CD4-positive, alpha-beta T cell (primary cell): ENCODE measurements at regions not wholly inside any gene's neighbourhood (a gene's known extent, or its start where the extent isn't known, plus 50 kb on each side); places are given as distances from the start of the nearest gene placed in this dataset.

ENCODE experiments used
- ATAC-seq: fragments of 200-7000 bp; cut with Tn5 transposase; one replicate; pipeline ENCODE4 v1.10.0; 2022; ENCODE audit warnings: mild to moderate bottlenecking; ENCODE audit not compliant: poor library complexity
- CTCF ChIA-PET: fragments of 350-600 bp; sonication (Branson Sonifier 250); formaldehyde crosslinking; loops from one replicate; lab custom pipeline; 2021; ENCODE audit warnings: antibody characterized with exemption, inconsistent platforms; lab: Charles Lee
- POLR2A ChIA-PET: fragments of 350-600 bp; sonication (Branson Sonifier 250); formaldehyde crosslinking; loops from one replicate; lab custom pipeline; 2021; ENCODE audit warnings: antibody characterized with exemption, inconsistent platforms; lab: Charles Lee
- DNase-seq, 14 experiments: peaks; one replicate each; pipeline ENCODE4 v3.0.0-alpha.2; 2013 to 2020; ENCODE audit warnings: mixed read lengths in 2 of 14
- H3K27ac ChIP-seq, 2 donors: one replicate each; pipeline versions ENCODE4 v1.5.1 to v1.7.0; 2013; ENCODE audit warnings: low read length in 2 of 2, low read depth in 1 of 2, mild to moderate bottlenecking in 1 of 2
- H3K27me3 ChIP-seq, 2 experiments: 1 replicate in 1 of 2; 2 replicates in 1 of 2; pipeline versions ENCODE4 v1.6.1 to v1.7.0; 2013; ENCODE audit warnings: low read length in 2 of 2, control low read depth in 1 of 2, mild to moderate bottlenecking in 1 of 2, moderate library complexity in 1 of 2; ENCODE audit not compliant: insufficient read depth in 2 of 2, control insufficient read depth in 1 of 2
- H3K36me3 ChIP-seq: one replicate; pipeline ENCODE4 v1.6.1; 2013; ENCODE audit warnings: low read length, control low read depth; ENCODE audit not compliant: insufficient read depth
- H3K4me1 ChIP-seq: one replicate; pipeline ENCODE4 v1.6.1; 2013; ENCODE audit warnings: low read length, control low read depth; ENCODE audit not compliant: insufficient read depth
- H3K4me3 ChIP-seq: one replicate; pipeline ENCODE4 v1.5.1; 2013; ENCODE audit warnings: mild to moderate bottlenecking, low read length, moderate library complexity
- H3K9me3 ChIP-seq, 2 experiments: 1 replicate in 1 of 2; 2 replicates in 1 of 2; pipeline versions ENCODE4 v1.6.1 to v1.7.0; 2013; ENCODE audit warnings: low read length in 2 of 2, mild to moderate bottlenecking in 2 of 2, control low read depth in 1 of 2, moderate library complexity in 1 of 2; ENCODE audit not compliant: control insufficient read depth in 1 of 2, insufficient read depth in 1 of 2
- H3K27ac Mint-ChIP-seq: one replicate; pipeline ENCODE4 v1.8.0; 2020; ENCODE audit warnings: mixed read lengths
- H3K27me3 Mint-ChIP-seq: one replicate; pipeline ENCODE4 v1.8.0; 2021; ENCODE audit warnings: mixed read lengths
- H3K36me3 Mint-ChIP-seq: one replicate; pipeline ENCODE4 v1.8.0; 2021; ENCODE audit warnings: low read depth, mixed read lengths
- H3K4me1 Mint-ChIP-seq: one replicate; pipeline ENCODE4 v1.8.0; 2021; ENCODE audit warnings: low read depth, mixed read lengths
- H3K4me3 Mint-ChIP-seq: one replicate; pipeline ENCODE4 v1.8.0; 2020; ENCODE audit warnings: mild to moderate bottlenecking, mixed read lengths
- H3K9me3 Mint-ChIP-seq: one replicate; pipeline ENCODE4 v1.8.0; 2020; ENCODE audit warnings: mixed read lengths
- CTCF ChIP-seq: fragments of 200-600 bp; IDR thresholded peaks from one replicate; pipeline ENCODE4 v1.8.0; 2022; ENCODE audit warnings: antibody characterized with exemption, mild to moderate bottlenecking
- intact Hi-C, 2 experiments: fragments of 100-400 bp; cut with DNase I in 1 of 2; cut with micrococcal nuclease in 1 of 2; formaldehyde crosslinking; loops; one replicate each; pipeline versions ENCODE4 v1.15.1 to v1.9.0; 2023 to 2025; cut with DNase I, micrococcal nuclease

- Histone ChIP-seq H3K9me3 (peaks cover 0 to 9% of the 10 kb centered on the region in 2 experiments), H3K27ac (no peak overlapping the region), H3K27me3 (peaks cover 38 to 40% of the 10 kb centered on the region in 2 experiments), H3K4me1 (peaks cover 19% of the 10 kb centered on the region), H3K36me3 (no peaks in the 10 kb centered on the region), H3K4me3 (peak overlapping the region; percentile 58)
- peaks cover 5% of the 10 kb centered on the region for H3K36me3 Mint-ChIP-seq
- H3K27ac Mint-ChIP-seq, result peak overlapping the region; percentile 15
- peaks cover 49% of the 10 kb centered on the region for H3K27me3 Mint-ChIP-seq
- peak overlapping the region; percentile 89 for H3K4me3 Mint-ChIP-seq
- DNase-seq (peak; percentile 9 to 68 (median 30)), ATAC-seq (peak; percentile 58)
- TF ChIP-seq CTCF, result no peak
- peaks cover 17% of the 10 kb centered on the region for H3K4me1 Mint-ChIP-seq
- POLR2A ChIA-PET, result interaction anchor here (0.8 kb wide), 1 partner anchor 9 kb away, joined by 4 read pairs; no protein-coding TSS in a partner anchor
- CTCF ChIA-PET, result no interaction called here
- intact Hi-C loops, result loop anchor here in 1 of 2 experiments (10.0 kb wide), 1 partner anchor 222 kb away; no protein-coding TSS in a partner anchor
- no peaks in the 10 kb centered on the region for H3K9me3 Mint-ChIP-seq
Observed at GRCh38 chr20:36093025-36093803, 61.3 kb upstream of the EPB41L1 start.

- peaks cover 45% of the 10 kb centered on the region for H3K27me3 Mint-ChIP-seq
- DNase-seq (no peak), ATAC-seq (peak; percentile 12)
- peak overlapping the region; percentile 44 for H3K4me3 Mint-ChIP-seq
- CTCF ChIA-PET, result no interaction called here
- peaks cover 17% of the 10 kb centered on the region for H3K4me1 Mint-ChIP-seq
- intact Hi-C loops, result loop anchor here in 1 of 2 experiments (10.0 kb wide), 1 partner anchor 221 kb away; no protein-coding TSS in a partner anchor
- H3K27ac Mint-ChIP-seq, result no peak overlapping the region
- no peaks in the 10 kb centered on the region for H3K36me3 ChIP-seq
- peaks cover 19% of the 10 kb centered on the region for H3K4me1 ChIP-seq
- peaks cover 0 to 9% of the 10 kb centered on the region in 2 experiments for H3K9me3 ChIP-seq
- POLR2A ChIA-PET, result interaction anchor here (0.8 kb wide), 1 partner anchor 8 kb away, joined by 4 read pairs; no protein-coding TSS in a partner anchor
- peaks cover 5% of the 10 kb centered on the region for H3K36me3 Mint-ChIP-seq
- H3K27ac ChIP-seq, result no peak overlapping the region
- H3K27me3 ChIP-seq, result peaks cover 37 to 38% of the 10 kb centered on the region in 2 experiments
- peak overlapping the region; percentile 58 for H3K4me3 ChIP-seq
- no peak for TF ChIP-seq CTCF
- no peaks in the 10 kb centered on the region for H3K9me3 Mint-ChIP-seq
Observed at GRCh38 chr20:36093804-36094145, 60.8 kb upstream of the EPB41L1 start.

- no peak for TF ChIP-seq CTCF
- peaks cover 5% of the 10 kb centered on the region for H3K36me3 Mint-ChIP-seq
- no peak overlapping the region for H3K27ac Mint-ChIP-seq
- Histone ChIP-seq H3K4me3 (no peak overlapping the region), H3K27me3 (peaks cover 34 to 37% of the 10 kb centered on the region in 2 experiments), H3K4me1 (peaks cover 19% of the 10 kb centered on the region), H3K9me3 (peaks cover 0 to 9% of the 10 kb centered on the region in 2 experiments), H3K27ac (no peak overlapping the region), H3K36me3 (no peaks in the 10 kb centered on the region)
- ChIA-PET CTCF (no interaction called here), POLR2A (no interaction called here)
- intact Hi-C loops, result loop anchor here in 1 of 2 experiments (10.0 kb wide), 1 partner anchor 220 kb away; no protein-coding TSS in a partner anchor
- no peak overlapping the region for H3K4me3 Mint-ChIP-seq
- H3K4me1 Mint-ChIP-seq, result peaks cover 17% of the 10 kb centered on the region
- ATAC-seq, result no peak
- peaks cover 42% of the 10 kb centered on the region for H3K27me3 Mint-ChIP-seq
- no peak for DNase-seq
- no peaks in the 10 kb centered on the region for H3K9me3 Mint-ChIP-seq
Observed at GRCh38 chr20:36094497-36094896, 60.0 kb upstream of the EPB41L1 start.
